H9 (cell line): ENCODE measurements at regions not wholly inside any gene's neighbourhood (a gene's known extent, or its start where the extent isn't known, plus 50 kb on each side); places are given as distances from the start of the nearest gene placed in this dataset.

Experiments used
- DNase-seq: peaks from one replicate; pipeline ENCODE4 v3.0.0-alpha.2; 2017
- H2AFZ ChIP-seq: one replicate; pipeline ENCODE4 v1.6.1; 2013; ENCODE audit warnings: mild to moderate bottlenecking, low read length, control low read depth, moderate library complexity
- H2AK5ac ChIP-seq: 2 replicates; pipeline ENCODE4 v1.6.1; 2013; ENCODE audit warnings: low read length, control low read depth, mixed read lengths; ENCODE audit not compliant: insufficient read length
- H2BK120ac ChIP-seq: one replicate; pipeline ENCODE4 v1.6.1; 2013; ENCODE audit warnings: low read depth, mild to moderate bottlenecking, low read length, control low read depth, inconsistent platforms; ENCODE audit not compliant: poor library complexity, severe bottlenecking
- H2BK12ac ChIP-seq: 2 replicates; pipeline ENCODE4 v1.6.1; 2013; ENCODE audit warnings: low read length, control low read depth, mixed read lengths, low read depth; ENCODE audit not compliant: insufficient read length
- H2BK15ac ChIP-seq: 2 replicates; pipeline ENCODE4 v1.6.1; 2013; ENCODE audit warnings: low read depth, low read length, control low read depth
- H2BK20ac ChIP-seq: one replicate; pipeline ENCODE4 v1.6.1; 2013; ENCODE audit warnings: low read depth, mild to moderate bottlenecking, low read length, control low read depth, inconsistent platforms; ENCODE audit not compliant: poor library complexity, severe bottlenecking
- H2BK5ac ChIP-seq: 2 replicates; pipeline ENCODE4 v1.6.1; 2013; ENCODE audit warnings: low read length, control low read depth, mixed read lengths; ENCODE audit not compliant: insufficient read length
- H3K14ac ChIP-seq: 2 replicates; pipeline ENCODE4 v1.6.1; 2013; ENCODE audit warnings: low read length, control low read depth; ENCODE audit not compliant: insufficient read depth
- H3K18ac ChIP-seq: 2 replicates; pipeline ENCODE4 v1.6.1; 2013; ENCODE audit warnings: low read depth, mild to moderate bottlenecking, mixed read lengths, low read length, control low read depth; ENCODE audit not compliant: insufficient read length
- H3K23ac ChIP-seq: 2 replicates; pipeline ENCODE4 v1.6.1; 2013; ENCODE audit warnings: low read length, control low read depth, mixed read lengths, low read depth; ENCODE audit not compliant: insufficient read length
- H3K23me2 ChIP-seq: 2 replicates; pipeline ENCODE4 v1.6.1; 2013; ENCODE audit warnings: low read depth, mild to moderate bottlenecking, mixed read lengths, low read length, control low read depth; ENCODE audit not compliant: insufficient read length, poor library complexity, severe bottlenecking
- H3K27ac ChIP-seq: 2 replicates; pipeline ENCODE4 v1.5.1; 2013; ENCODE audit warnings: low read length, control low read depth, mixed read lengths, low read depth; ENCODE audit not compliant: insufficient read length
- H3K27me3 ChIP-seq: 2 replicates; pipeline ENCODE4 v1.6.1; 2013; ENCODE audit warnings: low read length, control low read depth, inconsistent platforms; ENCODE audit not compliant: insufficient read depth
- H3K4ac ChIP-seq: 2 replicates; pipeline ENCODE4 v1.6.1; 2013; ENCODE audit warnings: low read depth, mild to moderate bottlenecking, control low read depth, inconsistent platforms, low read length, moderate library complexity
- H3K4me1 ChIP-seq: 2 replicates; pipeline ENCODE4 v1.6.1; 2013; ENCODE audit warnings: low read length, control low read depth, inconsistent platforms; ENCODE audit not compliant: insufficient read depth
- H3K4me2 ChIP-seq: 2 replicates; pipeline ENCODE4 v1.6.1; 2013; ENCODE audit warnings: low read length, control low read depth, mixed read lengths; ENCODE audit not compliant: insufficient read length, insufficient read depth
- H3K56ac ChIP-seq: 2 replicates; pipeline ENCODE4 v1.6.1; 2013; ENCODE audit warnings: low read depth, mild to moderate bottlenecking, mixed read lengths, low read length, control low read depth; ENCODE audit not compliant: insufficient read length
- H3K79me1 ChIP-seq: 2 replicates; pipeline ENCODE4 v1.6.1; 2013; ENCODE audit warnings: low read depth, mild to moderate bottlenecking, moderate library complexity, low read length, control low read depth, inconsistent platforms; ENCODE audit not compliant: insufficient read depth, poor library complexity, severe bottlenecking
- H3K79me2 ChIP-seq: 2 replicates; pipeline ENCODE4 v1.6.1; 2013; ENCODE audit warnings: low read length, control low read depth, inconsistent platforms; ENCODE audit not compliant: insufficient read depth
- H3K9ac ChIP-seq: 2 replicates; pipeline ENCODE4 v1.6.1; 2013; ENCODE audit warnings: low read length, control low read depth, mixed read lengths; ENCODE audit not compliant: insufficient read length; ENCODE audit errors: extremely low read depth
- H3K9me3 ChIP-seq: one replicate; pipeline ENCODE4 v1.6.1; 2013; ENCODE audit warnings: low read depth, low read length, inconsistent platforms; ENCODE audit not compliant: control insufficient read depth
- H3T11ph ChIP-seq: one replicate; pipeline ENCODE4 v1.6.1; 2013; ENCODE audit warnings: mild to moderate bottlenecking, low read length, control low read depth, inconsistent platforms
- H4K20me1 ChIP-seq: one replicate; pipeline ENCODE4 v1.6.1; 2013; ENCODE audit not compliant: control insufficient read depth, insufficient read length, insufficient read depth
- H4K5ac ChIP-seq: 2 replicates; pipeline ENCODE4 v1.6.1; 2013; ENCODE audit warnings: low read depth, mild to moderate bottlenecking, mixed read lengths, low read length, control low read depth; ENCODE audit not compliant: insufficient read length
- H4K8ac ChIP-seq: replicated peaks from 2 replicates; pipeline ENCODE4 v1.6.1; 2013; ENCODE audit warnings: low read length, control low read depth, mixed read lengths, low read depth; ENCODE audit not compliant: insufficient read length
- H4K91ac ChIP-seq: 2 replicates; pipeline ENCODE4 v1.6.1; 2013; ENCODE audit warnings: low read depth, mild to moderate bottlenecking, moderate library complexity, mixed read lengths, low read length, control low read depth; ENCODE audit not compliant: insufficient read length
- H3K27ac Mint-ChIP-seq, 3 experiments: 2 replicates in 2 of 3; 3 replicates in 1 of 3; pipeline ENCODE4 v1.8.0; 2020 to 2021; ENCODE audit warnings: mixed read lengths in 3 of 3, mild to moderate bottlenecking in 1 of 3, moderate library complexity in 1 of 3
- H3K27me3 Mint-ChIP-seq: 2 replicates; pipeline ENCODE4 v1.8.0; 2021; ENCODE audit warnings: low read depth, mild to moderate bottlenecking, moderate library complexity, mixed read lengths
- H3K36me3 Mint-ChIP-seq, 3 experiments: 2 replicates in 2 of 3; 3 replicates in 1 of 3; pipeline ENCODE4 v1.8.0; 2020 to 2021; ENCODE audit warnings: low read depth in 3 of 3, mixed read lengths in 3 of 3; ENCODE audit not compliant: insufficient read depth in 1 of 3
- H3K4me1 Mint-ChIP-seq, 2 experiments: 2 replicates each; pipeline ENCODE4 v1.8.0; 2020; ENCODE audit warnings: mixed read lengths in 2 of 2
- H3K4me3 Mint-ChIP-seq, 2 experiments: 2 replicates in 1 of 2; 3 replicates in 1 of 2; pipeline ENCODE4 v1.8.0; 2020 to 2021; ENCODE audit warnings: mild to moderate bottlenecking in 2 of 2, mixed read lengths in 2 of 2, moderate library complexity in 1 of 2
- H3K9me3 Mint-ChIP-seq, 2 experiments: 2 replicates in 1 of 2; 3 replicates in 1 of 2; pipeline ENCODE4 v1.8.0; 2020; ENCODE audit warnings: mild to moderate bottlenecking in 2 of 2, mixed read lengths in 2 of 2, moderate library complexity in 1 of 2
- CTCF ChIP-seq: fragments of 200-600 bp; sonication (generic); conservative IDR thresholded peaks from 3 replicates; pipeline ENCODE4 v1.8.0; 2021; ENCODE audit warnings: antibody characterized with exemption, mild to moderate bottlenecking
- WGBS: extraction: QIAGEN DNeasy Blood & Tissue Kit; methylation state at CpG from one replicate; pipeline ENCODE4 v1.1.7; 2013; ENCODE audit warnings: missing lambda C conversion rate, low lambda C conversion rate, mixed read lengths; ENCODE audit not compliant: insufficient read length; ENCODE audit errors: extremely low coverage; 5-methylcytosine and 5-hydroxymethylcytosine counted together

GRCh38 chr4:29415771-29416170 lies 1304.4 kb upstream of the PCDH7 start:
- Histone ChIP-seq H3K14ac (no peak overlapping the region), H3K23ac (no peak overlapping the region), H3K4me1 (no peaks in the 10 kb centered on the region; the same call in 1 of the 2 replicates), H3K4me2 (no peak overlapping the region), H2BK20ac (no peak overlapping the region), H3K79me1 (no peaks in the 10 kb centered on the region), H2BK120ac (no peak overlapping the region), H2AFZ (no peak overlapping the region), H3T11ph (no peak overlapping the region), H2AK5ac (no peak overlapping the region), H3K9ac (no peak overlapping the region), H3K4ac (no peak overlapping the region), H4K8ac (no peak overlapping the region), H3K23me2 (no peaks in the 10 kb centered on the region), H3K18ac (no peak overlapping the region), H3K79me2 (no peaks in the 10 kb centered on the region), H2BK12ac (no peak overlapping the region), H4K20me1 (no peaks in the 10 kb centered on the region), H2BK5ac (no peak overlapping the region), H4K5ac (no peak overlapping the region), H3K27me3 (no peaks in the 10 kb centered on the region), H3K56ac (no peak overlapping the region), H4K91ac (no peak overlapping the region), H3K27ac (no peak overlapping the region), H3K9me3 (no peaks in the 10 kb centered on the region), H2BK15ac (no peak overlapping the region)
- Mint-ChIP-seq H3K4me3 (no peak overlapping the region), H3K36me3 (no peaks in the 10 kb centered on the region), H3K27me3 (no peaks in the 10 kb centered on the region), H3K9me3 (no peaks in the 10 kb centered on the region), H3K27ac (peak overlapping the region in 2 of 3 experiments; percentile 2 to 36; a peak in 2 of 7 replicates), H3K4me1 (peaks cover 7 to 8% of the 10 kb centered on the region in 2 experiments; a peak in 3 of 4 replicates)
- DNase-seq, result no peak
- WGBS, result no CpG with 5 or more reads among the region's 3 CpGs
- no peak for TF ChIP-seq CTCF
